ENCODE measurements at regions not wholly inside any gene's neighbourhood (a gene's known extent, or its start where the extent isn't known, plus 50 kb on each side); places are given as distances from the start of the nearest gene placed in this dataset.

DNA sequence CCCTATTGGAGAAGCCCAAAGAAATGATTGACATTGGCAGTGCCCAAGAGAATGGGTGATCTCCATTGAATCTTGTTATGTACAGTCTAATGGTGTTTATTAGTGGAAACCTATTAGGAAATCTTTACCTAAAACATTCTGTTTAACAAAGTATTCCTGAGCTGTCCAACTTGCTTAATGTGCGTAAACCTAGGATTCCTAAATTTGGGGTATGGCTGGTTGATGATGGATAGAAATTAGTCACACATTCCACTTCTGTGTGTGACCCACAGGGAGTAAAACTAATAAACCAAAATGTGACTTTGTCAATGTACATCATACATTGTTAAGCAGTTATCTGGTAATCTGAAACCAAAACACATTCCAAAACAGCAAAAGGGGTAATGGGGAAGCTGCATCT, 761.3 kb downstream of the FSCB start:
- H3K9me3 Mint-ChIP-seq (ENCODE audit: unreplicated experiment): no peaks in the 10 kb centered on the region
- H3K4me1 ChIP-seq: no peaks in the 10 kb centered on the region
- no peaks in the 10 kb centered on the region for H3K9me3 ChIP-seq
- H3K27ac Mint-ChIP-seq (ENCODE audit: unreplicated experiment): no peak overlapping the region
- no peaks in the 10 kb centered on the region for H3K27me3 ChIP-seq (replicated peaks; ENCODE audit: control insufficient read depth, insufficient read depth, low read length)
- H3K4me3 ChIP-seq (ENCODE audit: low read depth, low read length): no peak overlapping the region
- no peaks in the 10 kb centered on the region for H3K4me1 Mint-ChIP-seq (ENCODE audit: low read depth, unreplicated experiment)
- no peaks in the 10 kb centered on the region for H3K36me3 ChIP-seq (ENCODE audit: control insufficient read depth, insufficient read depth, low read length)
- TF ChIP-seq, protein P1, sequence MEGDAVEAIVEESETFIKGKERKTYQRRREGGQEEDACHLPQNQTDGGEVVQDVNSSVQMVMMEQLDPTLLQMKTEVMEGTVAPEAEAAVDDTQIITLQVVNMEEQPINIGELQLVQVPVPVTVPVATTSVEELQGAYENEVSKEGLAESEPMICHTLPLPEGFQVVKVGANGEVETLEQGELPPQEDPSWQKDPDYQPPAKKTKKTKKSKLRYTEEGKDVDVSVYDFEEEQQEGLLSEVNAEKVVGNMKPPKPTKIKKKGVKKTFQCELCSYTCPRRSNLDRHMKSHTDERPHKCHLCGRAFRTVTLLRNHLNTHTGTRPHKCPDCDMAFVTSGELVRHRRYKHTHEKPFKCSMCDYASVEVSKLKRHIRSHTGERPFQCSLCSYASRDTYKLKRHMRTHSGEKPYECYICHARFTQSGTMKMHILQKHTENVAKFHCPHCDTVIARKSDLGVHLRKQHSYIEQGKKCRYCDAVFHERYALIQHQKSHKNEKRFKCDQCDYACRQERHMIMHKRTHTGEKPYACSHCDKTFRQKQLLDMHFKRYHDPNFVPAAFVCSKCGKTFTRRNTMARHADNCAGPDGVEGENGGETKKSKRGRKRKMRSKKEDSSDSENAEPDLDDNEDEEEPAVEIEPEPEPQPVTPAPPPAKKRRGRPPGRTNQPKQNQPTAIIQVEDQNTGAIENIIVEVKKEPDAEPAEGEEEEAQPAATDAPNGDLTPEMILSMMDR (IDR thresholded peaks at IDR 0.05; ENCODE audit: insufficient read depth in 1 of 2, low read depth in 1 of 2, low read length in 1 of 2, severe bottlenecking in 1 of 2, unreplicated experiment in 1 of 2): no peak
- no peak for DNase-seq
- H3K36me3 Mint-ChIP-seq (ENCODE audit: insufficient read depth, unreplicated experiment): no peaks in the 10 kb centered on the region
- H3K4me3 Mint-ChIP-seq (ENCODE audit: unreplicated experiment): no peak overlapping the region
- peaks cover 3% of the 10 kb centered on the region for H3K27me3 Mint-ChIP-seq (ENCODE audit: insufficient read depth, unreplicated experiment)
- POLR2A ChIA-PET: no interaction called here
- CTCF ChIA-PET: no interaction called here
- intact Hi-C loops (cut with micrococcal nuclease; ENCODE audit: unreplicated experiment): no loop called here
- BruUV-seq (replicated peaks): no TSS peak

DNA sequence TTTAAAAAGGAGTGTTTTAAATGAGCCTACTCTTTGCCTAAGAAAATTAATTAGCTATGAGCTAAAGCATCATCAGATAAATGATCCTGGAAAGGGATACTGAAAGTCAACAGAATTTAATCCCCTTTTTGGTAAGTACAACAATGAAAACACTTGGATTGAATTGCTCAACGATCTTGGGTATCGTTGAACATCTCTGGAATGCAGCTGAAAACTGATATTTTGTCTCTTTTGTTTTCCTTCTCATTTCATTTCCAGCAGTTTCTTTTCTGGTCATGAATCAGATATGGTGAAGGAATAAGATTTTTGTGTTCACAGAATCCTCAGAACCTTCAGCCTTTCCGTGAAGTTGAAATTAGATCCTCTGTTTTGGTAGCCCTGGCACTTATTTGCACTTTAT, 771.2 kb downstream of the FSCB start:
- Mint-ChIP-seq H3K9me3 (ENCODE audit: unreplicated experiment) (no peaks in the 10 kb centered on the region), H3K27ac (ENCODE audit: unreplicated experiment) (no peak overlapping the region), H3K27me3 (ENCODE audit: insufficient read depth, unreplicated experiment) (peaks cover 4% of the 10 kb centered on the region), H3K4me3 (ENCODE audit: unreplicated experiment) (no peak overlapping the region), H3K4me1 (ENCODE audit: low read depth, unreplicated experiment) (no peaks in the 10 kb centered on the region), H3K36me3 (ENCODE audit: insufficient read depth, unreplicated experiment) (no peaks in the 10 kb centered on the region)
- POLR2A ChIA-PET: no interaction called here
- Histone ChIP-seq H3K27me3 (replicated peaks; ENCODE audit: control insufficient read depth, insufficient read depth, low read length) (no peaks in the 10 kb centered on the region), H3K36me3 (ENCODE audit: control insufficient read depth, insufficient read depth, low read length) (no peaks in the 10 kb centered on the region), H3K4me1 (no peaks in the 10 kb centered on the region), H3K9me3 (no peaks in the 10 kb centered on the region), H3K4me3 (ENCODE audit: low read depth, low read length) (no peak overlapping the region)
- no TSS peak for BruUV-seq (replicated peaks)
- TF ChIP-seq, protein P1 (IDR thresholded peaks at IDR 0.05; ENCODE audit: insufficient read depth in 1 of 2, low read depth in 1 of 2, low read length in 1 of 2, severe bottlenecking in 1 of 2, unreplicated experiment in 1 of 2): no peak
- CTCF ChIA-PET: no interaction called here
- no peak for DNase-seq
- intact Hi-C loops (cut with micrococcal nuclease; ENCODE audit: unreplicated experiment): no loop called here

DNA sequence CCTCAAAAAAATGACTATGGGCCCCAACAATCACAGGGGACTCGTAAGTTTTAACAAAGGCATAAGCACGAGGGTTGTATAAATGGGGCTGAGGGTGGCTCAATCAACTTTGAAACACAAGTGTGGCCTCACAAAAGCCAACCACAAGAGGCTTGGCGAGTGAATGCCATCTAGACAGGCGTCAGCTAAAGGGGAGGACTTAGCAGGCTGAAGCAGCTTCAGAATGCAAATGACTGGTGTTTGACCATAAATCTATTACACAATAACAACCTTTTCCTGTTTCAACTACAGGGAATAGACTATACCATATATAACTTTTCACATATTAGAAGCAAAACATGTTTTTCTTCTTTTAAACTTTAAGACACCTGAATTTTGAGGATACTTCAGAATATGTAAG, 777.9 kb downstream of the FSCB start:
- H3K9me3 Mint-ChIP-seq (ENCODE audit: unreplicated experiment): no peaks in the 10 kb centered on the region
- no peak for DNase-seq
- H3K27me3 ChIP-seq (replicated peaks; ENCODE audit: control insufficient read depth, insufficient read depth, low read length): no peaks in the 10 kb centered on the region
- H3K27me3 Mint-ChIP-seq (ENCODE audit: insufficient read depth, unreplicated experiment): no peaks in the 10 kb centered on the region
- BruUV-seq (replicated peaks): no TSS peak
- H3K4me3 ChIP-seq (ENCODE audit: low read depth, low read length): no peak overlapping the region
- H3K36me3 Mint-ChIP-seq (ENCODE audit: insufficient read depth, unreplicated experiment): no peaks in the 10 kb centered on the region
- no peaks in the 10 kb centered on the region for H3K4me1 Mint-ChIP-seq (ENCODE audit: low read depth, unreplicated experiment)
- no peaks in the 10 kb centered on the region for H3K4me1 ChIP-seq
- ChIA-PET CTCF (no interaction called here), POLR2A (no interaction called here)
- TF ChIP-seq, protein P1 (IDR thresholded peaks at IDR 0.05; ENCODE audit: insufficient read depth in 1 of 2, low read depth in 1 of 2, low read length in 1 of 2, severe bottlenecking in 1 of 2, unreplicated experiment in 1 of 2): no peak
- intact Hi-C loops (cut with micrococcal nuclease; ENCODE audit: unreplicated experiment): no loop called here
- no peaks in the 10 kb centered on the region for H3K9me3 ChIP-seq
- no peak overlapping the region for H3K27ac Mint-ChIP-seq (ENCODE audit: unreplicated experiment)
- no peak overlapping the region for H3K4me3 Mint-ChIP-seq (ENCODE audit: unreplicated experiment)
- no peaks in the 10 kb centered on the region for H3K36me3 ChIP-seq (ENCODE audit: control insufficient read depth, insufficient read depth, low read length)

All from Caco-2 (cell line).